Tibial artery (tissue), 4 donors: ENCODE measurements at regions not wholly inside any gene's neighbourhood (a gene's known extent, or its start where the extent isn't known, plus 50 kb on each side); places are given as distances from the start of the nearest gene placed in this dataset.

Experiments used
- DNase-seq, 2 donors: peaks; one replicate each; pipeline ENCODE4 v3.0.0-alpha.2; 2019
- H3K27ac ChIP-seq, 2 donors: fragments of 200-600 bp; sonication (generic) in 1 of 2; 1 replicate in 1 of 2; 2 replicates in 1 of 2; pipeline ENCODE4 v1.5.1; 2018 to 2019; ENCODE audit warnings: mild to moderate bottlenecking in 1 of 2
- H3K27me3 ChIP-seq, 2 donors: fragments of 200-600 bp; sonication (generic) in 1 of 2; one replicate each; pipeline versions ENCODE4 v1.5.1 to v1.6.0; 2016 to 2019
- H3K36me3 ChIP-seq, 3 donors: fragments of 200-600 bp; sonication (generic) in 2 of 3; one replicate each; pipeline ENCODE4 v1.5.1; 2016 to 2019; ENCODE audit warnings: mild to moderate bottlenecking in 2 of 3
- H3K4me1 ChIP-seq, 4 donors: fragments of 200-600 bp; sonication (generic) in 2 of 4; 1 replicate in 3 of 4; 2 replicates in 1 of 4; pipeline ENCODE4 v1.5.1; 2016 to 2019
- H3K4me3 ChIP-seq, 2 donors: fragments of 200-600 bp; sonication (generic) in 1 of 2; 1 replicate in 1 of 2; 2 replicates in 1 of 2; pipeline ENCODE4 v1.5.1; 2018 to 2019; ENCODE audit warnings: mild to moderate bottlenecking in 2 of 2
- H3K9me3 ChIP-seq, 3 donors: fragments of 200-600 bp; sonication (generic) in 1 of 3; one replicate each; pipeline ENCODE4 v1.5.1; 2016 to 2019
- intact Hi-C: fragments of 100-400 bp; cut with DNase I; formaldehyde crosslinking; loops from one replicate; pipeline ENCODE4 v1.15.0; 2023; ENCODE audit warnings: low total_unique reads
- TF ChIP-seq, protein P1 (sequence below), 2 experiments: fragments of 200-600 bp in 1 of 2; fragments of 450-650 bp in 1 of 2; IDR thresholded peaks; one replicate each; pipeline ENCODE4 v1.5.1; 2017 to 2019; ENCODE audit warnings: antibody characterized with exemption in 2 of 2, mild to moderate bottlenecking in 1 of 2, moderate library complexity in 1 of 2

- peaks cover 0 to 4% (median 0%) of the 10 kb centered on the region in 3 donors for H3K9me3 ChIP-seq
- no peaks in the 10 kb centered on the region for H3K27me3 ChIP-seq
- H3K27ac ChIP-seq: no peak overlapping the region
- no peak for DNase-seq
- TF ChIP-seq, protein P1, sequence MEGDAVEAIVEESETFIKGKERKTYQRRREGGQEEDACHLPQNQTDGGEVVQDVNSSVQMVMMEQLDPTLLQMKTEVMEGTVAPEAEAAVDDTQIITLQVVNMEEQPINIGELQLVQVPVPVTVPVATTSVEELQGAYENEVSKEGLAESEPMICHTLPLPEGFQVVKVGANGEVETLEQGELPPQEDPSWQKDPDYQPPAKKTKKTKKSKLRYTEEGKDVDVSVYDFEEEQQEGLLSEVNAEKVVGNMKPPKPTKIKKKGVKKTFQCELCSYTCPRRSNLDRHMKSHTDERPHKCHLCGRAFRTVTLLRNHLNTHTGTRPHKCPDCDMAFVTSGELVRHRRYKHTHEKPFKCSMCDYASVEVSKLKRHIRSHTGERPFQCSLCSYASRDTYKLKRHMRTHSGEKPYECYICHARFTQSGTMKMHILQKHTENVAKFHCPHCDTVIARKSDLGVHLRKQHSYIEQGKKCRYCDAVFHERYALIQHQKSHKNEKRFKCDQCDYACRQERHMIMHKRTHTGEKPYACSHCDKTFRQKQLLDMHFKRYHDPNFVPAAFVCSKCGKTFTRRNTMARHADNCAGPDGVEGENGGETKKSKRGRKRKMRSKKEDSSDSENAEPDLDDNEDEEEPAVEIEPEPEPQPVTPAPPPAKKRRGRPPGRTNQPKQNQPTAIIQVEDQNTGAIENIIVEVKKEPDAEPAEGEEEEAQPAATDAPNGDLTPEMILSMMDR (IDR thresholded peaks at IDR 0.05): no peak
- intact Hi-C loops: no loop called here
- no peak overlapping the region for H3K4me3 ChIP-seq
- H3K4me1 ChIP-seq: no peaks in the 10 kb centered on the region
- no peaks in the 10 kb centered on the region for H3K36me3 ChIP-seq
Measured at GRCh38 chr5:153099328-153099727, 391.1 kb upstream of the GRIA1 start.

DNA sequence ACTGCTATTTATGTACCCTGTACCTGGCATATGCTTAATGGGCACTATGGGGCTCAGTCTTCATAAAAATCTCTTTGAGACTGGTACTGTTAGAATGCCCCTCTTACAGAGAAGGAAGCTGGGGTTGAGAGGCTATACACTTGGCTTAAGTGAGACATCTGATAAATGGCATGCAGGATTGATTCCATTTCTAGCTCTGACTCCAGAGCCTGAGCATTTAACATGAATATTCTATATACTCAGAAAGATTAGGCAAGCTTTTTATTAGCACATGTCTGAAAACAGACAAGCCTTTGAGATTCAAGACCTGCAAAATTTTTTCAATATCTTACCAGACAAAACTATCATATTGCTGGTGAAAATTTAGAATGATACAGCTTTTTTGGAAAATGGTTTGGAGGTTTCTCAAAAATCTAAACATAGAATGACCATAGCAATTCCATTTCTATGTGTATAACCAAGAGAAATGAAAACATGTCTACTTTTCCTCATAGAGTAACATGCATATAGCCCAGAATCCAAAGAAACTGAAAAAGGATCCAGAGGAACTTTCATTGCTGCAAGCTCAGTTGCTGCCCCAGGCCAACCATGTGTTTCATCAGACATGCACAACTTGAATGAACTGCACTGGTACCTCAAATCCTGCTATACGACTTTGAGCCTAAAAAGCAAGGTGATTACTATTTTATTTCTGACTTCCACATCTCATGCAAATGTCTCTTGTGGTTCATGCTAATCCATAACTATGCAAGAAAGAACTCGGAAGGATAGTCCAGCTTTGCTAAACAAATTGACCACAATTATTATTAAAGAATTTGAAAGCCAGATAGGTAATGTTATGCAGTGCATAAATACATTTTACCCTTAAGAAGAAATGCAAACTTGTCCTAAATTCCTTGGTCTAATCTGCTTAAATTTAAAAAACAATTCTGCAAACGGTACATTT, 389.0 kb upstream of the GRIA1 start:
- no peak overlapping the region for H3K27ac ChIP-seq
- H3K9me3 ChIP-seq: peaks cover 0 to 4% (median 0%) of the 10 kb centered on the region in 3 donors
- intact Hi-C loops: no loop called here
- TF ChIP-seq, protein P1 (IDR thresholded peaks at IDR 0.05): no peak
- H3K36me3 ChIP-seq: no peaks in the 10 kb centered on the region
- DNase-seq: no peak
- H3K4me1 ChIP-seq: no peaks in the 10 kb centered on the region
- no peaks in the 10 kb centered on the region for H3K27me3 ChIP-seq
- H3K4me3 ChIP-seq: no peak overlapping the region

- Histone ChIP-seq H3K36me3 (no peaks in the 10 kb centered on the region), H3K9me3 (no peaks in the 10 kb centered on the region), H3K27ac (no peak overlapping the region), H3K27me3 (no peaks in the 10 kb centered on the region), H3K4me3 (no peak overlapping the region), H3K4me1 (no peaks in the 10 kb centered on the region)
- intact Hi-C loops: no loop called here
- no peak for DNase-seq
- TF ChIP-seq, protein P1 (IDR thresholded peaks at IDR 0.05): no peak
Measured at GRCh38 chr5:153116916-153117315, 373.6 kb upstream of the GRIA1 start.

GRCh38 chr5:153118018-153118417, 372.5 kb upstream of the GRIA1 start:
- intact Hi-C loops: no loop called here
- TF ChIP-seq, protein P1 (IDR thresholded peaks at IDR 0.05): no peak
- Histone ChIP-seq H3K4me3 (no peak overlapping the region), H3K27me3 (no peaks in the 10 kb centered on the region), H3K4me1 (no peaks in the 10 kb centered on the region), H3K27ac (no peak overlapping the region), H3K9me3 (no peaks in the 10 kb centered on the region), H3K36me3 (no peaks in the 10 kb centered on the region)
- DNase-seq: no peak

- Histone ChIP-seq H3K4me3 (no peak overlapping the region), H3K9me3 (no peaks in the 10 kb centered on the region), H3K27me3 (no peaks in the 10 kb centered on the region), H3K27ac (no peak overlapping the region), H3K4me1 (no peaks in the 10 kb centered on the region), H3K36me3 (no peaks in the 10 kb centered on the region)
- DNase-seq: no peak
- TF ChIP-seq, protein P1 (IDR thresholded peaks at IDR 0.05): no peak
- intact Hi-C loops: no loop called here
Measured at GRCh38 chr5:153122403-153122802, 368.1 kb upstream of the GRIA1 start.
